GM21737 (cell line): ENCODE measurements at regions not wholly inside any gene's neighbourhood (a gene's known extent, or its start where the extent isn't known, plus 50 kb on each side); places are given as distances from the start of the nearest gene placed in this dataset.
"Not testable (repeated sequence)": the region's sequence is repeated elsewhere in the genome, so short reads cannot be mapped to it uniquely, and the experiment has no call there.

Experiments used
- ATAC-seq: cut with Tn5 transposase; IDR thresholded peaks from one replicate; pipeline ENCODE4 v1.9.1; 2021; ENCODE audit warnings: mild to moderate bottlenecking, moderate library complexity; ENCODE audit not compliant: unreplicated experiment

DNA sequence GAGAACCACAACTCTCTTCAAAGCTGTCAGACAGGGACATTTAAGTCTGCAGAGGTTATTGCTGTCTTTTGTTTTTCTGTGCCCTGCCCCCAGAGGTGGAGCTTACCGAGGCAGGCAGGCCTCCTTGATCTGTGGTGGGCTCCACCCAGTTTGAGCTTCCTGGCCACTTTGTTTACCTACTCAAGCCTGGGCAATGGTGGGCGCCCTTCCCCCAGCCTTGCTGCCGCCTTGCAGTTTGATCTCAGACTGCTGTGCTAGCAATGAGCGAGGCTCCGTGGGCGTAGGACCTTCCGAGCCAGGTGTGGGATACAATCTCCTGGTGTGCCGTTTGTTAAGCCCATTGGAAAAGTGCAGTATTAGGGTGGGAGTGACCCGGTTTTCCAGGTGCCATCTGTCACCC, 822.1 kb downstream of the KCNMA1 start:
- not testable (repeated sequence) for ATAC-seq

DNA sequence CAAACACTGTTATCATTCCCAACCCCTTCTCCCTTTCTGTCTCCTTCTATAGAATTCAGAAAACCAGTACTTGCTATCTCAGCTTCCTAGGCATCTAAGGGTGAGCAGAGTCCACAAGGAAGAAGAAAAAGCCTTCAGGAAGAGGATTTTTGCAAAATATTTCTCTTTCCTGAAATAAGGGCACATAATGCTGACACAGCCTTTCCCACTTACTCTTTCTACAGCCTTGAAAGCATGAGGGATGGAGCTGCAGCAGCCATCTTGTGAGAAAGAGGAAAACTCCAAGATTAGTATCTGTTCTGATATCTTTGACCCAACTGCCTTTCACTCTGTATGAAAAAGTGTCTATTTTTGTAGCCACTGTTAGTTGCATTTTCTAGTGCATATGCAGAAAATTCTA, 826.2 kb downstream of the KCNMA1 start:
- no peak for ATAC-seq

DNA sequence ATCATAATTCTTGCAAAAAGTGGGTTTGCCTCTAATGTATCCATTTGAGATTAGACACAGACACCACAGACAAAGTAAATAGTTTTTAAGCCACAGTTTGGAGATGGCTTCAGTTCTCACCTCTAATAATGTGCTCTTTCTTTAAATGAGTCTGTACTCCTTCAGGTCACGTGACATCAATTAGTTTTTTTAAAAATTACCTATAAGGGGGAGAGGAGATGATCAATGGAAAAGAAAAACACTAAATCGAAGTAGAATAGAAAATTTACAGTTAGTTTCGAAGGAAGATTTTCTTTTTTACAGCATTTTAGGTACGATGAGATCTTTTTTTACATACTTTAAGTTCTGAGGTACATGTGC, 849.2 kb downstream of the KCNMA1 start:
- ATAC-seq, result no peak

DNA sequence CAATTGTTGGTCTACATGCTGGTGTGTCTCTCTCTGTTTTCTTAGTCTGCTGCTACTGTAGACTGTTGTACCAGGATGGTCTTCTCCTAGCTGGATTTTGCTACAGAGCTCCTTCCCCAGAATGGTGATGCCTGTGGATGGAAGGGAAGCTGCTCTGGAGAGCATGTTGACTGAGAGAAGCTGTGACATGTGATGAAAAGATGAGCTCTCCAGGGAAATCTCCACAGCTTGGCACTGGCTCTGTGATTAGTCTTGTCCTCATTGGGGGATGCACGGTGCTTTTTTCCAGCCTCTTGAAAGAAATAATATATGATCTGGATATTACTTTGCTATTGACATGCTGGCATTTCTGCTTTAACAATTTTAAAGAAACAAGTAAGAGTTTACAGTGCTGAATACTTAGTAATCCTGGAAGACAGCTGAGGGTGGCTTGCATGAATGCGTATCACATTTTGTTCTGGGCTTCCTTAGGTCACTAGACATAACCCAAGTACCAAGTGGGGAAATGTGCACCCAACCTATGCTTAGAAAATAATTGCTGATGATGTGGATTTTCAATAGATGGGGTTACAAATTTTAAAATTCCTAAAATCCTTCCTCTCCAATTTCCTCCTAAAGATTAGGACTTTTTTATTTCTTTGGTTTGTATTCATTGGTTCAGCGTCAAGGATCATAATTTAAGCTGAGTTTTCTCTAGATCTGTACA, 849.7 kb downstream of the KCNMA1 start:
- ATAC-seq, result no peak

DNA sequence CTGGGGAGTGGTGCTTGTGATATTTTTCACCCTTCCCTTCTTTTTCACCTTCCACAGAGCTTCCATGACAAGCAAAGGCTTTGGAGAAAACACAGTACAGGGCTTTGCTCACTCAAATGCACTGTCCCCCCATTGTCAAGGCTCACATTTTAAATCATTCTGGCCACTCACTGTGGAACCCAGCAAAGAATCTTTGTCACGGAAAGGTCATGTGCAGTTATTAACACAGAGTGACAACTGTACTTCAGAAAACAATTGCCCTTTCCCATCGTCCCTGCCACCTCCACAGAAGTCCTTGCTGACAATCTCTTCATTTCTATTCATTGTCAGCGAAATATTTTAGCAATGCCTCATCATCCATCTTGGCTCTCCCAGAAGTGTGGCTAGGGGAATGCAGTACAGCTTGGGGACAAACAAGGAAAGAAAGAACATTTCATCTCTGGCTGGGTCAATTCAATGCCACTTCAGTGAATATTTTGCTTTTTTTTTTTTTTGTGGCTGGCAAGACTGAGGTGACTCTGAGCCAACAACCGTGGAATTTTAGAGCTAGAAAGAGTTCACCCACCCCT, 851.0 kb downstream of the KCNMA1 start:
- ATAC-seq, result no peak

DNA sequence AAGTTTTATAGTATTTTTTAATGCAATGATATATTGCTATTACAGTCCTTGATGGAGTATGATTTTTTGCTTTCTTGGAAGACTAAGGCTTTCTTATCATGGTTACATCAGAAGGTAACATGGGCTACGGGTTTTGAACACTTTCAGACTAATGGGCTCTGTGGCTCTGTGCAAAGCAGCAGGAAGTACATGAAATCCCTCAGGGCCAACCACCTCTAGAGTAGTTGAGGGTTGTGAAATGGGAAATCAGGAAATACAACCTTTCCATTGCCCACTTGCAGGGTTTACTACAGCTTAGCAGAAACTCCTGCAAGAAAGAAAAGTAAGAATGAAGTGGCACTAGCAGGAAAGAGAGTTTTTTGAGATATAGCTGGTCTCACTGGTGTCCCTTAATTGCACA, 853.5 kb downstream of the KCNMA1 start:
- ATAC-seq, result no peak

DNA sequence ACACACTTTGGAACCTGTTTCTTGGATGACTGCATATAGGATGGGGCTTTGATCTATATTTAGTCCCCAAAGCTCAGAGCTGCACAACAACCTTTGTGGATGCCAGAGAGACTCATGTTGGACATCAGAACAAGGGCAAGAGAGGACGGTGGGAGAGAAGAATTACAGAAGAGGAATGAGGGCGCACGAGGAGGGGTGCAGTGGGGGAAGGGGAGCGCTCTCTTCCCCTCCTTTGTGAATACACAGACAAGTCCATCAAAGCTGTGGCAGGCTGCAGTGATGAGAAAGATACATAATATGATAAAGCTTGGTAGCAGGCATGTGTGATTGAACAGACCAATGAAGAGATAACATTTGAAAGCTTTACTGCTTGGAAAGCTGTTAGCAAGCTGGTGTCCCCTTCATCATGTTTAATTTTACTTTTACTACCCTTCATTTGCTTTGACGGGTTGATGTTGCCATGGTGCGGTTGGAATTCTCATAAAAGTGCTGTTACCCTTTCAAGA, 857.8 kb downstream of the KCNMA1 start:
- no peak for ATAC-seq

DNA sequence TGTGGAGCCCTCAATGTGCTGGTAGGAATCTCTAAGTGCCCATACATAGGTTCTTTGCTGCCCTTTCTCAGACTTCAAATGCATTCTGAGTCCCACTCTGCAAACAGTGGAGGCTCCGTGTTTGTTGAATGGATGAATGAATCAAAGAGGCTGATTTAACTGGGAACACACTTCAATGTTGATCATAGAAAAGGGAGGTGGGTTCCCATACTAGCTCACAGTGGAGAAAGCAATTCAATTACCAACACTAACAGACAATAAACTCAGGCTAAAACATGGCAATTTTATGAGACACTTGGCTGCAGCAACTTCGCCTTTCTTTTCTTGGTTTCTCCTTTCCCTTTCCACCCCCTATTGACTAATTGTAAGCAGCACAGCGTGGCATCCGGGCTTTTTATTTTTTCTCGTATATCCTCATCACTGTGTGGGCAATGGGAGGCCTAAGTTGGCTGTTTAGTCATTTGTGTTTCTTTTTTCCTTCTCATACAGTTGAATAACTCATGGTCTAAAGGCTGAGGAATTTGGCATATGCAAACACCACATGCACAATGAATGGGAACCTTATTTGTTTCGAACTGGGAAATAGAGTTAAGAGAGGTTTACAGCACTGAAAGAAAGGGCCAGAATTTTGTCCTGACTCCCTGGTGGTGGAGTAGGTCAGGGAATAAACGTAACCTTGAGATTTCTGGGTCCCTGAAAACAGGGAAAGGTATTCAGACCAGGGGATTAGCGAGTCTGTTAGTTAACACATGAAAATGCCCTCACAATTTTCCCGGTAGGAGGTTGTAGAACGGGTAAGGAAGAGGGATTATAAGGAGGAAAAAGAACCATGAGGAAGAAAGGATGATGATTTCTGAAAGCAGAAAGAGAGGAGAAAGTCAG, 858.5 kb downstream of the KCNMA1 start:
- no peak for ATAC-seq

DNA sequence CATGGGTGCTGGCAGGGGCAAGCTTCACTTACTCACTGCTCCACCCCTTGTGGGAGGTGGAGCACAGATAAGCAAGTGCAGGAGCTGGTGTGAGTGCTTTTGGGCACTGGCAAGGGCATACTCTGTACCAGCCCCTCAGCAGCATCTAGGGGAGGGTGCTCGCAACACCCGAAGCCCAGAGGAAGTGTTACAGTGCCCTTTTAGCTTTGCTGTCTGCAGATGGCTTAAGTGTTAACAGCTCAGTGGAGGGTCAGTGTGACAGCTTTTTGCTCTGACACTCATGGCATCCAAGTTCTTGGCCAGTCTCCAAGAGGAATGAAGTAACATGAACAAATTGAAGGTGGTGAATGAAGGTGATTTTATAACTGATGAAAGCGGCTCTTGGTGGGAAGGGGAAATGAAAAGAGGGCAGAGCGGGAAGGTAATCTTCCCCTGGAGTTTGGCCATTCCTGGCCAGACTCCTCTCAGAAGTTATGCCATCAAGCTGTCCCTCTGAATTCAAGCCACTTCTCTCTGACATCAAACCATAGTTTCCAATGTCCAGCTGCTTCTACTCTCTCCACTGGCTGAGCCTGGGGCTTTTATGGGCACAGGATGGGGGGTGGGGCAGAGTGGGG, 862.5 kb downstream of the KCNMA1 start:
- no peak for ATAC-seq

DNA sequence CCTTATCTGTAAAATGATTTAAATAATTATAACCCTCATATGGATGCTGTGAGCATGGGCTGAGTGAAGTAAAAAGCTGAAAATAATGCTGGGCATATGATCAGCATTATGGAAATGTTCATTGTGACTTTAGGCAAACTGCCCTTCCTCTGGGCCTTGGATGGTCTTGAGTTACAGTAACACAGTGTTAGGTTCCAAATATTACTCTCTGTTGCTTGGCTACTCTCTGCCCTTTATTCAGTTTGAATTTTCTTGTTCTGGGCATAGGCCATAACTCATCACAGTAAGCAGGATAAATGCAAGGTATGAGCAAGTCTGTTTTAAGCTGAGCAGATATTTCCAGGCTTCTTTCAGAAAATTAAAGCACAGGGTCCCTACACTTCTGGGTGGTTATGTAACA, 868.0 kb downstream of the KCNMA1 start:
- ATAC-seq, result no peak

DNA sequence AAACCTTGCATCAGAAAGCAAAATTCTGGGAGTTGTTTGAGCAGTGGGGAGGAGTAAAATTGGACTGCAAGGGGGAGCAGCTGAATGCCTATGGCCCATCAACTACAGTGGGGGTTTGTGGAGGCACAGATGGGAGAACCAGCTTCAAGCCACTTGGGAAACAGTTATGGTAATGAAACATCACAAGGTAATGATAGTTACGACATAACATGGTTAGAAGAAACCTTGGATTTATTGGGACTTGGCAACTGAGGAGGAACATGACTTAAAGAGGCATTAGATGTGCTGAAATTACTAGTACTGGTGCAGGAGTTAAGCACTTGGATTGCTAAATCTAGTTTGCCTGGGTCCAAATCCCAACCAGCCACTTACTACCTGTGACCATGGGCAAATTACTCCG, 868.4 kb downstream of the KCNMA1 start:
- no peak for ATAC-seq

DNA sequence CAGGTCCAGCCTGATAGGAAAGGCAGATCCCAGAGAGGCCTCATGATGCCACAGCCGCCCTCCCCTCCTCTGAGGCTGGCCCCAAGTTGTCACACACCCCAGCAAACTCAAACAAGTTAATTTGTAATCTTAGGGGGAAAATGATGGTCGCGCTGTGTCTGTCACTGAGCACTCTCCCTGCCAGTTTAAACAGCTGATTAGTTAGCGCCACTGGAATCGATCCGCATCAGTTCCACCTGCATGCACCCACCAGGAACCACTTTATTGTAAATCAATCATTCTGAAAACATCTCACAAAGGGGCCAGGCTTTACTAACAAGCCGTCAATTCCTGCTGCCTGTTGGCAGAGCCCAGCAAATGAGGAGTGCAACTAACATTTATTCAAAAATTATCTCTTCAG, 870.9 kb downstream of the KCNMA1 start:
- no peak for ATAC-seq

DNA sequence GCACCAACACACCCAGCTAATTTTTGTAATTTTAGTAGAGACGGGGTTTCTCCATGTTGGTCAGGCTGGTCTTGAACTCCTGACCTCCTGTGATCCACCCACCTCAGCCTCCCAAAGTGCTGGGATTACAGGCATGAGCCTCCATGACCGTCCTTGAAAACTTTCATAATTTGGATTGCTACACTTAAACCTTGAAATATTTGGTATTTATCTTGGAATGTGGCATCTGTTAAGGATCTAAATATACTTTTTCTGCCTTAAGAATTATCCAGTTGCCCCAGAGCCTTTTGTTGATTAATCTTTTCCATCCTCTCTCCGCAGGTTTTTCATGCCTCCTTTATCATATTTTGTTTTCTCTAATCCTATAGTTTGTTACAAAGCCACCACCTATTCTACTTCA, 872.7 kb downstream of the KCNMA1 start:
- not testable (repeated sequence) for ATAC-seq

DNA sequence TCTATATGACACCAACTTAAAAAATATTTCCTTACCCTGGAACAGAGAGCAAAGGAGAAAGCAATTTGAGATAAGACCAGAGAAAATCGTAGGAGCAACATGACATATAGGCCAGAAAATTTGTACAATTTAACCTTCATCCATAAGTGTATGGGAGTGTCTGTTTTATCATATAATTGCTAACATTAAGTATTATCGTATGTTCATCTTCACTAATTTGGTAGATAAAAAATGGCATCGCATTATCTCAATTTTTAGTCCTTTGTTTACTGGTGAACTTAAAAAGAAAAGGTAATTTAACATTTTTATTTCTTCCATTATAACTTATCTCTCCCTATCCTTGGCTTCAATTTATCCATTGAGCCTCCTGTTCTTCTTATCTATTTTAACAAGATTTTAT, 873.4 kb downstream of the KCNMA1 start:
- no peak for ATAC-seq

DNA sequence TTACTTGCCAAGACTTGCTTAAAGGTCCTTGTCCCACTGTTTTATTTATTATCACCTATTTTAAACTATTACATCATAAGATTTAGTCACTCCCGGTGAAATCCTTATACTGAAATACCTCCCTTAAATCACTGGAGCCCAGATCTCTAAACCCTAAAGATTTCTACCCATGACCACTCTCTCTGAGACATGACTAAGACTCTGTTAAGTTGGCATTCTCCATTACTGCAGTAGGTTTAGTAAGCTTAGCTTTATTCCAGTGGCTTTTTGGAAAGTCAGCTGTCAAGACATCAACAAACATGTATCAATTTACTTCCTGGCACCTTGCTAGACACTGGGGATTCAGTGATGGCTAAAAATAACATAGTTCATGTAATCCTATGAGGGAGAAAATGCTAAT, 874.2 kb downstream of the KCNMA1 start:
- no peak for ATAC-seq

DNA sequence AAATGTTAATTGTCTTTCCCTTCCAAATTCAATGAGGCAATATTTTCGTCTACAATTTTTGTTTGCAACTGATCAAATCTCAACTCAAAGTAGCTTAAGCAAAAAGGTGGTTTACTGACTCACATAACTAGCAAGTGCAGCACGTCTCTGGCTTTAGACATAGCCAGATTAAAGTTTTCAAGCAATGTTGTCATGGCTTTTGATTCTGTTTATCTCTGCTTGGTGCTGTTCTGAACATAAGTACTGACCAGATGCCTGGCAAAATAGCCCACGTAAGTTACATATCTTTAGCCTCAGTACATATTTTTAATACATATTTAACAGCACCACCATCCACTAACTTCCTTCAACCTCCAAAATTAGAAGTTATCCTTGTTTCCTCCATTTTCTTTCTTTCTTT, 877.9 kb downstream of the KCNMA1 start:
- no peak for ATAC-seq

DNA sequence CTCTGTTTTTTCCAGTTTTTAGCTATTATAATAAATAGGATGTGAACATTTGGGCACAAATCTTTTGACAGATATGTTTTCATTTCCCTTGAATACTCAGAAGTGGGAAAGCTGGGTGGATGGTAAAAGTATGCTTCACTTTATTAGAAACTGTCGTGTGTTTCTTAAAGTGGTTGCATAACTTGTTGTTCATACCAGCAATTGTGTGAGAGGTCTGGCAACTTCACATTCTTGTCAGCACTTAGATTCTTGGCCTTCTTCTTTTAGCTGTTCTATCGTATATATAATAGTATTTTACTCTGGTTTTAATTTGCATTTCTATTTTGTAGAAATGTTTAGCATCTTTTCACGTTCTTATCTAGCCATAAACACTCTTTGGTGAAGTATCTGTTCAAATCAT, 894.4 kb downstream of the KCNMA1 start:
- no peak for ATAC-seq

DNA sequence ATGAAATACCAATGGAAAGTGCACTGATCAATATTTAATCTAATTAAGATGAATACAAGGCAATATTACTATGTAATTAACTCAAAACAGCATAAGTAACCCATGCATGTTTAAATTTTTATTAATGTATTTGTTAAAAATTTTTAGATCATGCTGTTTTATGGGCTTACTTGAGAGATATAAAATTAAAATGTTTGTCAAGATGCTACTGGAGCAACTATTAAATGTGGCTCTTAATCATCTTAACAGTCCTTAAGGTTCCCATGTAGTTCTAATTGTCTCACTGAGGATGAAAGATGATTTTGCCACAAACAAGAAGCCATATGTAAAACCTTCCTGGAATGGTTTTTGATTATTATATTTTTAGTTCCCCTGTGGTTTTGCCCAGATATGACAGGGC, 897.1 kb downstream of the KCNMA1 start:
- no peak for ATAC-seq

DNA sequence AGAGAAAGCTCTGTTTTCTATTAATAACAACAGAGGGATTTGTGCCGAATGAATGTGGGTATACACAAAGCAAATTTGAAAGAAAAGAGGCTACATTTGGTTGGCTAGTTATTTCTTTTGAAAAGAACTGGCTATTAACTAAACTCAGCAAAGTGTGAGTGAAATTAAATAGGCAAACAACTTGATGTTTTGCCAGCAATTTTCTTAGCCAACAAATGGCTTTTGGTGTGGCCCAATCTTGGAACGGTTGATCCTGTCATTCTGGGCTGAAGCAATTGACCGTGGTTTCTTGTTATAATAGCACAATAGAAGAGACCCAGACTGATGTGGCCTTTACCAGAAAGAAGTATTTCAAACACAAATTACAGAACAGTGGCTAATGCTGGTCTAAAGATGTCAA, 898.6 kb downstream of the KCNMA1 start:
- ATAC-seq, result no peak

DNA sequence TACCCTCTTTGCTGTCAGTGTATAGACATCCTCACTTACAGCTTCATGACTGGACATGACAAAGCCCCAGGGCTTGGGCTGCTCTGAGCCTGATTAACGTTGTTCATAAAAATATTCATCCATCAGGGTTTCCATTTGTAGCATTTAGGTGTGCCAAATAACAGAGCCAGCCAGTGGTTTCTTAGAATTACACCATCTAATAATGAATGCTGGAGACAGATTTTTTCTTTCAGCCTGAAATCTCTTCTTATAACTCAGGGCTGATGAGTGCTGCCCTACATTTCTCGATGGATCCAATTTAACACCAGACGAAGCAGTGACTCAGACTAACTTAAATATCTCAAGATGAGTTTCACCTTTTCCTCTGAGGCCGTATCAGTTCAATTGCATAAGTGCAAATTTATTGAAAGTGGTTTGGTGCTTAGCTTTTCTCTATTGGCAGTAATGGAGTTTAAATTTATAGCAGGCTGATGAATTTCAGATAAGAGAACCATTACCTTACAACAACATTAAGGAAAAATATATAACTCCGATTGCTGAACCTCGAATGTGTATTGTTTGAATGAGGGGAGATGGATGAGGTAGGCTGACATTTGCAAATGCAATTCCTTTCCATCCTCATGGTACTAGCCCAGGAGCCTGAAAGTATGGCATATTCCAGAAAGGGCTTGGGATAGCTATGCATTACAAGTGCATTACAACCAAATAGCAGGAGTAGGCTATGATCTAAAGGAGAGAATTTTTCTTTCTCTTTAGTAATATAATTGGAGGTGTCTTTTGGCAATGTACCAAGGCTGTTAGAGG, 900.6 kb downstream of the KCNMA1 start:
- ATAC-seq, result no peak

DNA sequence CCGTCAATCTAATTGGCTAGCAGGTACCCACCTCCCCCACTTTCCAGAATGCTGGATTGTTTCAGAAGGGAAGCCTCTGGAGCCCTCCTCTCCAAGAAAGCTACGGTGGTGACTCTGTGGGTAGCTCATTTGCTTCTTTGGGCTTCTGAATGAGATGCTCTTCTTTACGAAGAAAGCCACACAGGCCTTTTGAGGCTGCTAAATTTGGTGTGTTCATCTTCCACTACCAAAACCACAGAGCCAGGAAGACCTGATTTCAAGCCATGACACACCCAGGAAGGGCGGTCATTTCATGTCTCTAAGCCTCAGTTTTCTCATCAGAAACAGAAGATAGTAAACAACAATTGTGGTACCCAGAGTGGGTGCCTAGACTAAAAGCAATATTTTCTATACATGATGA, 901.2 kb downstream of the KCNMA1 start:
- no peak for ATAC-seq
